ENCODE measurements at regions not wholly inside any gene's neighbourhood (a gene's known extent, or its start where the extent isn't known, plus 50 kb on each side); places are given as distances from the start of the nearest gene placed in this dataset.

GRCh38 chr5:88487066-88487465 is 218.4 kb upstream of the TMEM161B start:
- TF ChIP-seq, protein P1, sequence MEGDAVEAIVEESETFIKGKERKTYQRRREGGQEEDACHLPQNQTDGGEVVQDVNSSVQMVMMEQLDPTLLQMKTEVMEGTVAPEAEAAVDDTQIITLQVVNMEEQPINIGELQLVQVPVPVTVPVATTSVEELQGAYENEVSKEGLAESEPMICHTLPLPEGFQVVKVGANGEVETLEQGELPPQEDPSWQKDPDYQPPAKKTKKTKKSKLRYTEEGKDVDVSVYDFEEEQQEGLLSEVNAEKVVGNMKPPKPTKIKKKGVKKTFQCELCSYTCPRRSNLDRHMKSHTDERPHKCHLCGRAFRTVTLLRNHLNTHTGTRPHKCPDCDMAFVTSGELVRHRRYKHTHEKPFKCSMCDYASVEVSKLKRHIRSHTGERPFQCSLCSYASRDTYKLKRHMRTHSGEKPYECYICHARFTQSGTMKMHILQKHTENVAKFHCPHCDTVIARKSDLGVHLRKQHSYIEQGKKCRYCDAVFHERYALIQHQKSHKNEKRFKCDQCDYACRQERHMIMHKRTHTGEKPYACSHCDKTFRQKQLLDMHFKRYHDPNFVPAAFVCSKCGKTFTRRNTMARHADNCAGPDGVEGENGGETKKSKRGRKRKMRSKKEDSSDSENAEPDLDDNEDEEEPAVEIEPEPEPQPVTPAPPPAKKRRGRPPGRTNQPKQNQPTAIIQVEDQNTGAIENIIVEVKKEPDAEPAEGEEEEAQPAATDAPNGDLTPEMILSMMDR (IDR thresholded peaks at IDR 0.05; ENCODE audit: poor library complexity, severe bottlenecking) = no peak
- TF ChIP-seq EP300 (conservative IDR thresholded peaks at IDR 0.05; ENCODE audit: poor library complexity, severe bottlenecking) = no peak

Data from neural cell (in vitro differentiated cells).